ENCODE measurements at regions not wholly inside any gene's neighbourhood (a gene's known extent, or its start where the extent isn't known, plus 50 kb on each side); places are given as distances from the start of the nearest gene placed in this dataset.

DNA sequence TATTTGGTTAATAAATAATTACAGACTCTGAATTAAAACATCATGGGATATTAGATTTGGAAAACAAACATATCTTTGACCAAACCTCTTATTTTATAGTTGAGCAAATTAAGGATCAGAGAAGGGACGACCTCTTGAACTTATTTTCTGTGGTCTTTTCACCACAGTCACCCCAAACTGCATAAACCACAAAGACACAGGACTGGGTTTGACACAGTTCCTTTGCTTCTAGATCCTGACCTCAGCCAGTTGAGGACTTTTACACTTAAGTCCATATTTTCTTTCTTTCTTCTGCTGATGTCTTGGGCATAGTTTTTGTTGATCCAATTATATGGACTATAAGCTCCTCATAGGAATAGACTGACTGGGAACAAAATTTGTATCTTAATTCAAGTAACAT, 234.0 kb upstream of the SLC14A2 start:
- no peak for TF ChIP-seq POLR2AphosphoS5 (IDR thresholded peaks at IDR 0.05)
- TF ChIP-seq, protein P1, sequence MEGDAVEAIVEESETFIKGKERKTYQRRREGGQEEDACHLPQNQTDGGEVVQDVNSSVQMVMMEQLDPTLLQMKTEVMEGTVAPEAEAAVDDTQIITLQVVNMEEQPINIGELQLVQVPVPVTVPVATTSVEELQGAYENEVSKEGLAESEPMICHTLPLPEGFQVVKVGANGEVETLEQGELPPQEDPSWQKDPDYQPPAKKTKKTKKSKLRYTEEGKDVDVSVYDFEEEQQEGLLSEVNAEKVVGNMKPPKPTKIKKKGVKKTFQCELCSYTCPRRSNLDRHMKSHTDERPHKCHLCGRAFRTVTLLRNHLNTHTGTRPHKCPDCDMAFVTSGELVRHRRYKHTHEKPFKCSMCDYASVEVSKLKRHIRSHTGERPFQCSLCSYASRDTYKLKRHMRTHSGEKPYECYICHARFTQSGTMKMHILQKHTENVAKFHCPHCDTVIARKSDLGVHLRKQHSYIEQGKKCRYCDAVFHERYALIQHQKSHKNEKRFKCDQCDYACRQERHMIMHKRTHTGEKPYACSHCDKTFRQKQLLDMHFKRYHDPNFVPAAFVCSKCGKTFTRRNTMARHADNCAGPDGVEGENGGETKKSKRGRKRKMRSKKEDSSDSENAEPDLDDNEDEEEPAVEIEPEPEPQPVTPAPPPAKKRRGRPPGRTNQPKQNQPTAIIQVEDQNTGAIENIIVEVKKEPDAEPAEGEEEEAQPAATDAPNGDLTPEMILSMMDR (IDR thresholded peaks at IDR 0.05) = no peak

Data from stomach (tissue), 4 donors.